H1 (cell line): ENCODE measurements at regions not wholly inside any gene's neighbourhood (a gene's known extent, or its start where the extent isn't known, plus 50 kb on each side); places are given as distances from the start of the nearest gene placed in this dataset.

Experiments used
- CTCF ChIA-PET: fragments of 300-600 bp; sonication (Branson Sonifier 250); formaldehyde crosslinking; loops from one replicate; lab custom pipeline; 2021; ENCODE audit not compliant: partially characterized antibody; lab: Charles Lee
- POLR2A ChIA-PET: fragments of 300-600 bp; sonication (Branson Sonifier 250); formaldehyde crosslinking; loops from one replicate; lab custom pipeline; 2021; ENCODE audit warnings: inconsistent platforms; ENCODE audit not compliant: partially characterized antibody; lab: Charles Lee
- DNase-seq, 2 experiments: peaks; one replicate each; pipeline versions ENCODE4 v3.0.0 to v3.0.0-alpha.2; 2010 to 2022; ENCODE audit warnings: low spot score in 2 of 2, low read depth in 1 of 2, mixed read lengths in 1 of 2
- FAIRE-seq: peaks from 2 replicates; lab custom pipeline; 2011; peaks lifted over from hg19 to GRCh38; lab: Jason Lieb, UNC
- H2AFZ ChIP-seq: 2 replicates; pipeline ENCODE4 v1.8.1; 2012; ENCODE audit warnings: low read length, inconsistent platforms
- H2AK5ac ChIP-seq: 2 replicates; pipeline ENCODE4 v1.6.1; 2013; ENCODE audit warnings: low read depth, low read length
- H2BK120ac ChIP-seq: replicated peaks from 2 replicates; pipeline ENCODE3; 2013; ENCODE audit warnings: low read depth, low read length, inconsistent platforms
- H2BK12ac ChIP-seq: 2 replicates; pipeline ENCODE4 v1.6.1; 2013; ENCODE audit warnings: low read depth, low read length
- H2BK15ac ChIP-seq: 2 replicates; pipeline ENCODE4 v1.6.1; 2013; ENCODE audit warnings: low read length
- H2BK20ac ChIP-seq: 2 replicates; pipeline ENCODE4 v1.6.1; 2013; ENCODE audit warnings: low read length
- H2BK5ac ChIP-seq: 2 replicates; pipeline ENCODE4 v1.6.1; 2013; ENCODE audit warnings: low read depth, low read length
- H3K14ac ChIP-seq: 2 replicates; pipeline ENCODE4 v1.6.1; 2013; ENCODE audit warnings: inconsistent platforms; ENCODE audit not compliant: insufficient read length
- H3K18ac ChIP-seq: 2 replicates; pipeline ENCODE4 v1.6.1; 2013; ENCODE audit warnings: low read length; ENCODE audit errors: extremely low read depth
- H3K23ac ChIP-seq: 2 replicates; pipeline ENCODE4 v1.6.1; 2013; ENCODE audit warnings: inconsistent platforms; ENCODE audit not compliant: insufficient read length
- H3K23me2 ChIP-seq: 2 replicates; pipeline ENCODE4 v1.6.1; 2013; ENCODE audit warnings: low read depth, low read length
- H3K27ac ChIP-seq: 2 replicates; pipeline ENCODE4 v1.6.1; 2011; ENCODE audit warnings: low read depth, low read length, inconsistent platforms
- H3K27me3 ChIP-seq, 4 experiments: replicated peaks in 1 of 4; 1 replicate in 1 of 4; 2 replicates in 3 of 4; pipeline versions ENCODE4 v1.6.1 to v1.8.1; 2011 to 2013; ENCODE audit warnings: low read length in 3 of 4, mild to moderate bottlenecking in 3 of 4, inconsistent platforms in 2 of 4, mixed read lengths in 2 of 4, moderate library complexity in 1 of 4; ENCODE audit not compliant: control insufficient read depth in 3 of 4, insufficient read depth in 3 of 4; ENCODE audit errors: extremely low read depth in 1 of 4
- H3K36me3 ChIP-seq, 4 experiments: 2 replicates each; pipeline versions ENCODE4 v1.6.1 to v1.8.1; 2011 to 2013; ENCODE audit warnings: mild to moderate bottlenecking in 4 of 4, low read length in 3 of 4, moderate library complexity in 2 of 4, control low read depth in 1 of 4, inconsistent platforms in 1 of 4; ENCODE audit not compliant: insufficient read depth in 4 of 4, control insufficient read depth in 2 of 4
- H3K4ac ChIP-seq: replicated peaks from 2 replicates; pipeline ENCODE3; 2013; ENCODE audit warnings: low read length, low read depth, mixed read lengths, inconsistent platforms; ENCODE audit not compliant: insufficient read length
- H3K4me1 ChIP-seq, 4 experiments: replicated peaks in 1 of 4; 1 replicate in 1 of 4; 2 replicates in 3 of 4; pipeline versions ENCODE4 v1.6.1 to v1.8.1; 2011 to 2013; ENCODE audit warnings: low read length in 3 of 4, inconsistent platforms in 2 of 4, mixed read lengths in 1 of 4; ENCODE audit not compliant: insufficient read depth in 4 of 4, control insufficient read depth in 3 of 4
- H3K4me2 ChIP-seq, 2 experiments: 2 replicates each; pipeline versions ENCODE4 v1.6.1 to v1.8.1; 2011 to 2013; ENCODE audit warnings: low read depth in 2 of 2, low read length in 2 of 2, control low read depth in 1 of 2, inconsistent platforms in 1 of 2, mild to moderate bottlenecking in 1 of 2; ENCODE audit not compliant: insufficient read depth in 1 of 2
- H3K4me3 ChIP-seq, 4 experiments: fragments of 200-600, 300-600 bp in 1 of 4; sonication (generic), shearing (Covaris generic), sonication (Bioruptor Twin) in 1 of 4; 2 replicates each; pipeline versions ENCODE4 v1.5.1 to v1.8.1; 2011 to 2016; ENCODE audit warnings: low read length in 4 of 4, low read depth in 3 of 4, control low read depth in 2 of 4, inconsistent platforms in 2 of 4, mild to moderate bottlenecking in 2 of 4, mixed read lengths in 1 of 4, moderate library complexity in 1 of 4; ENCODE audit not compliant: insufficient read depth in 2 of 4; ENCODE audit errors: extremely low read depth in 1 of 4
- H3K56ac ChIP-seq: replicated peaks from 2 replicates; pipeline ENCODE3; 2013; ENCODE audit warnings: low read depth, mild to moderate bottlenecking, mixed read lengths, low read length, inconsistent platforms; ENCODE audit not compliant: insufficient read length
- H3K79me1 ChIP-seq: 2 replicates; pipeline ENCODE4 v1.6.1; 2013; ENCODE audit warnings: low read depth, low read length, control low read depth
- H3K79me2 ChIP-seq, 2 experiments: 2 replicates each; pipeline versions ENCODE4 v1.6.1 to v1.8.1; 2012 to 2013; ENCODE audit warnings: low read length in 2 of 2, mild to moderate bottlenecking in 2 of 2, inconsistent platforms in 1 of 2; ENCODE audit not compliant: insufficient read depth in 2 of 2, control insufficient read depth in 1 of 2
- H3K9ac ChIP-seq, 4 experiments: replicated peaks in 1 of 4; 1 replicate in 1 of 4; 2 replicates in 3 of 4; pipeline versions ENCODE4 v1.6.1 to v1.8.1; 2011 to 2013; ENCODE audit warnings: low read depth in 3 of 4, low read length in 3 of 4, control low read depth in 2 of 4, mild to moderate bottlenecking in 2 of 4, moderate library complexity in 2 of 4, inconsistent platforms in 1 of 4; ENCODE audit errors: extremely low read depth in 1 of 4
- H3K9me3 ChIP-seq, 2 experiments: 2 replicates each; pipeline versions ENCODE4 v1.6.1 to v1.8.1; 2012 to 2013; ENCODE audit warnings: mild to moderate bottlenecking in 2 of 2, moderate library complexity in 2 of 2, control low read depth in 1 of 2, inconsistent platforms in 1 of 2, low read depth in 1 of 2, low read length in 1 of 2, mixed read lengths in 1 of 2; ENCODE audit not compliant: insufficient read depth in 2 of 2
- H4K20me1 ChIP-seq, 2 experiments: replicated peaks in 1 of 2; 2 replicates each; pipeline versions ENCODE3 to v1.8.1; 2011 to 2013; ENCODE audit warnings: inconsistent platforms in 2 of 2, low read length in 2 of 2, mild to moderate bottlenecking in 1 of 2; ENCODE audit not compliant: insufficient read depth in 2 of 2, control insufficient read depth in 1 of 2
- H4K5ac ChIP-seq: 2 replicates; pipeline ENCODE4 v1.6.1; 2013; ENCODE audit warnings: low read length, low read depth, mixed read lengths, inconsistent platforms; ENCODE audit not compliant: insufficient read length
- H4K8ac ChIP-seq: 2 replicates; pipeline ENCODE4 v1.8.0; 2013; ENCODE audit warnings: mild to moderate bottlenecking, moderate library complexity, low read length, inconsistent platforms; ENCODE audit not compliant: insufficient read depth; ENCODE audit errors: extremely low read depth
- H4K91ac ChIP-seq: replicated peaks from 2 replicates; pipeline ENCODE3; 2013; ENCODE audit warnings: low read length, mixed read lengths, inconsistent platforms; ENCODE audit not compliant: insufficient read length
- ASH2L ChIP-seq: fragments of 200-600, 300-600 bp; sonication (generic); IDR thresholded peaks from one replicate; pipeline ENCODE4 v1.7.1; 2017; ENCODE audit warnings: low read length
- FOSL1 ChIP-seq: IDR thresholded peaks from 2 replicates; pipeline ENCODE4 v1.6.1; 2011; ENCODE audit warnings: mild to moderate bottlenecking, low read depth, low read length, moderate library complexity; ENCODE audit not compliant: insufficient read depth
- JUND ChIP-seq: IDR thresholded peaks from 2 replicates; pipeline ENCODE4 v1.6.1; 2011; ENCODE audit warnings: mild to moderate bottlenecking, improper control_type of control experiment, low read length
- SIX5 ChIP-seq: IDR thresholded peaks from 2 replicates; pipeline ENCODE4 v1.6.1; 2011; ENCODE audit warnings: mild to moderate bottlenecking, low read depth, low read length
- ZNF274 ChIP-seq: IDR thresholded peaks from 2 replicates; pipeline ENCODE4 v1.7.0; 2012; ENCODE audit warnings: low read length, borderline replicate concordance; ENCODE audit errors: extremely low read depth
- WGBS, 2 experiments: shearing (Covaris generic) in 1 of 2; methylation state at CpG; one replicate each; pipeline versions ENCODE4 v1.1.6 to v1.1.7; 2013 to 2015; ENCODE audit warnings: low lambda C conversion rate in 2 of 2, mixed read lengths in 2 of 2, inconsistent platforms in 1 of 2, low coverage in 1 of 2, missing lambda C conversion rate in 1 of 2; ENCODE audit not compliant: insufficient replicate concordance in 2 of 2, insufficient coverage in 1 of 2, insufficient read length in 1 of 2; ENCODE audit errors: extremely low coverage in 1 of 2, missing lambda C conversion rate in 1 of 2; 5-methylcytosine and 5-hydroxymethylcytosine counted together
- TF ChIP-seq, protein P1 (sequence below): IDR thresholded peaks from 2 replicates; pipeline ENCODE4 v1.6.1; 2012; ENCODE audit warnings: inconsistent platforms

- Histone ChIP-seq H2BK15ac (no peak overlapping the region), H2BK12ac (no peak overlapping the region), H3K56ac (no peak overlapping the region), H3K4me2 (no peak overlapping the region), H2BK20ac (no peak overlapping the region), H3K23me2 (no peaks in the 10 kb centered on the region), H2AK5ac (no peak overlapping the region), H4K91ac (no peak overlapping the region), H3K4me1 (peaks cover under 1 to 5% (median 2%) of the 10 kb centered on the region in 4 experiments; a peak in 3 of 7 replicates), H3K18ac (no peak overlapping the region), H3K23ac (no peak overlapping the region), H4K20me1 (no peaks in the 10 kb centered on the region), H2BK5ac (no peak overlapping the region), H3K14ac (no peak overlapping the region), H3K27me3 (no peaks in the 10 kb centered on the region), H3K4ac (no peak overlapping the region), H3K4me3 (no peak overlapping the region), H3K36me3 (no peaks in the 10 kb centered on the region), H3K27ac (no peak overlapping the region), H2BK120ac (no peak overlapping the region), H3K79me2 (no peaks in the 10 kb centered on the region), H3K9me3 (no peaks in the 10 kb centered on the region), H3K79me1 (no peaks in the 10 kb centered on the region), H4K8ac (no peak overlapping the region), H4K5ac (no peak overlapping the region), H3K9ac (no peak overlapping the region), H2AFZ (no peak overlapping the region)
- 93% methylated on average over 7 of the region's 7 CpGs; no CpG with 5 or more reads in 1 of the 2 experiments for WGBS, 2 experiments
- POLR2A ChIA-PET, result no interaction called here
- CTCF ChIA-PET, result interaction anchor here (0.5 to 6.2 kb wide), 7 partner anchors 10 to 283 kb away, joined by 3 to 45 read pairs (median 3); no protein-coding TSS in a partner anchor
- no peak for DNase-seq
- no peak for FAIRE-seq
- no peak for TF ChIP-seq ZNF274
- no peak for TF ChIP-seq FOSL1
- no peak for TF ChIP-seq SIX5
- no peak for TF ChIP-seq ASH2L
- no peak for TF ChIP-seq JUND
- TF ChIP-seq, protein P1, sequence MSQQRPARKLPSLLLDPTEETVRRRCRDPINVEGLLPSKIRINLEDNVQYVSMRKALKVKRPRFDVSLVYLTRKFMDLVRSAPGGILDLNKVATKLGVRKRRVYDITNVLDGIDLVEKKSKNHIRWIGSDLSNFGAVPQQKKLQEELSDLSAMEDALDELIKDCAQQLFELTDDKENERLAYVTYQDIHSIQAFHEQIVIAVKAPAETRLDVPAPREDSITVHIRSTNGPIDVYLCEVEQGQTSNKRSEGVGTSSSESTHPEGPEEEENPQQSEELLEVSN, result no peak
Measured at GRCh38 chr7:36035186-36035585, 117.9 kb upstream of the EEPD1 start.
